MM.1S (cell line): ENCODE measurements at regions not wholly inside any gene's neighbourhood (a gene's known extent, or its start where the extent isn't known, plus 50 kb on each side); places are given as distances from the start of the nearest gene placed in this dataset.

Experiments
- DNase-seq: peaks from one replicate; pipeline ENCODE4 v3.0.0-alpha.2; 2015
- H2AFZ ChIP-seq: fragments of 300-600 bp; sonication (generic); 2 replicates; pipeline ENCODE4 v1.6.0; 2016; ENCODE audit warnings: antibody characterized with exemption, low read length
- H3F3A ChIP-seq: fragments of 300-600 bp; sonication (generic); 2 replicates; pipeline ENCODE4 v1.6.1; 2016; ENCODE audit warnings: mild to moderate bottlenecking, antibody characterized with exemption, low read length, moderate library complexity, mixed read lengths; ENCODE audit not compliant: insufficient read depth
- H3K27ac ChIP-seq: fragments of 300-600 bp; sonication (generic); 2 replicates; pipeline ENCODE4 v1.5.1; 2016; ENCODE audit warnings: mild to moderate bottlenecking, low read length
- H3K27me3 ChIP-seq: fragments of 300-600 bp; sonication (generic); replicated peaks from 2 replicates; pipeline ENCODE4 v1.6.0; 2016; ENCODE audit warnings: low read length; ENCODE audit not compliant: insufficient read depth
- H3K36me3 ChIP-seq: fragments of 300-600 bp; sonication (generic); replicated peaks from 2 replicates; pipeline ENCODE4 v1.6.1; 2016; ENCODE audit warnings: mild to moderate bottlenecking, low read length, mixed read lengths; ENCODE audit not compliant: insufficient read depth
- H3K4me1 ChIP-seq: fragments of 300-600 bp; sonication (generic); 2 replicates; pipeline ENCODE4 v1.6.1; 2016; ENCODE audit warnings: low read length, mixed read lengths
- H3K4me2 ChIP-seq: fragments of 300-600 bp; sonication (generic); 2 replicates; pipeline ENCODE4 v1.6.0; 2016; ENCODE audit warnings: low read depth, low read length
- H3K4me3 ChIP-seq: fragments of 300-600 bp; sonication (generic); 2 replicates; pipeline ENCODE4 v1.5.1; 2016; ENCODE audit warnings: low read length, mixed read lengths
- H3K79me2 ChIP-seq: fragments of 300-600 bp; sonication (generic); 2 replicates; pipeline ENCODE4 v1.6.1; 2016; ENCODE audit warnings: mixed run types, low read length, mixed read lengths
- H3K9ac ChIP-seq: fragments of 300-600 bp; sonication (generic); 2 replicates; pipeline ENCODE4 v1.6.1; 2016; ENCODE audit warnings: low read length, mixed read lengths
- H3K9me2 ChIP-seq: fragments of 300-600 bp; sonication (generic); replicated peaks from 2 replicates; pipeline ENCODE4 v1.6.1; 2016; ENCODE audit warnings: mild to moderate bottlenecking, low read length, mixed read lengths; ENCODE audit not compliant: insufficient read depth
- H3K9me3 ChIP-seq: fragments of 300-600 bp; sonication (generic); replicated peaks from 2 replicates; pipeline ENCODE4 v1.6.1; 2016; ENCODE audit warnings: mild to moderate bottlenecking, low read length, mixed read lengths; ENCODE audit not compliant: insufficient read depth
- H4K20me1 ChIP-seq: fragments of 300-600 bp; sonication (generic); 2 replicates; pipeline ENCODE4 v1.6.1; 2016; ENCODE audit warnings: mild to moderate bottlenecking, low read length, moderate library complexity, mixed read lengths; ENCODE audit not compliant: insufficient read depth
- EZH2 ChIP-seq: fragments of 300-600 bp; sonication (generic); optimal IDR thresholded peaks from 2 replicates; pipeline ENCODE3; 2017; ENCODE audit warnings: low read depth, mild to moderate bottlenecking, antibody characterized with exemption, low read length, mixed read lengths
- EZH2phosphoT487 ChIP-seq: fragments of 300-600 bp; sonication (generic); IDR thresholded peaks from 2 replicates; pipeline ENCODE4 v1.6.1; 2018; ENCODE audit warnings: antibody characterized with exemption, low read length
- TF ChIP-seq, protein P1 (sequence below): fragments of 300-600 bp; sonication (generic); IDR thresholded peaks from 2 replicates; pipeline ENCODE4 v1.5.1; 2016; ENCODE audit warnings: antibody characterized with exemption, low read length, mixed read lengths

DNA sequence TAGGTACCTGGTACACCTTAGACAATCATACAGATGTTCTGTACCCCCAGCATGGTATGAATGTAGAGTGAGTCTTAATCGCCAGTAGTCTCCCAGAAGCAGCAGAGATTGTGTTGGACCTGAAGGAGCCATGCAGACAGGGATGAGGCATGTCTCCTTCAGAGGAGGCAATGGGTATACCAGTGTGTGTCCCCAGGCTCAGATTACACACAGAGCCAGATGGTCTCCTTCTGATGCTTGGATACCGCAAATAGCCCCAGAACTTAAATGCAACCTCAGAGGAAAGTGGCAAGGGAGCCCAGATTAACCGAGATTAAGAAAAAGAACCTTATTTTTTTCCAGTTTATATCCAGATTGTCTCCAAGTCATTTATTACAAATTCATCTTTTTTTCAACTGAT lies 96.8 kb upstream of the C21orf91 start:
- TF ChIP-seq, protein P1, sequence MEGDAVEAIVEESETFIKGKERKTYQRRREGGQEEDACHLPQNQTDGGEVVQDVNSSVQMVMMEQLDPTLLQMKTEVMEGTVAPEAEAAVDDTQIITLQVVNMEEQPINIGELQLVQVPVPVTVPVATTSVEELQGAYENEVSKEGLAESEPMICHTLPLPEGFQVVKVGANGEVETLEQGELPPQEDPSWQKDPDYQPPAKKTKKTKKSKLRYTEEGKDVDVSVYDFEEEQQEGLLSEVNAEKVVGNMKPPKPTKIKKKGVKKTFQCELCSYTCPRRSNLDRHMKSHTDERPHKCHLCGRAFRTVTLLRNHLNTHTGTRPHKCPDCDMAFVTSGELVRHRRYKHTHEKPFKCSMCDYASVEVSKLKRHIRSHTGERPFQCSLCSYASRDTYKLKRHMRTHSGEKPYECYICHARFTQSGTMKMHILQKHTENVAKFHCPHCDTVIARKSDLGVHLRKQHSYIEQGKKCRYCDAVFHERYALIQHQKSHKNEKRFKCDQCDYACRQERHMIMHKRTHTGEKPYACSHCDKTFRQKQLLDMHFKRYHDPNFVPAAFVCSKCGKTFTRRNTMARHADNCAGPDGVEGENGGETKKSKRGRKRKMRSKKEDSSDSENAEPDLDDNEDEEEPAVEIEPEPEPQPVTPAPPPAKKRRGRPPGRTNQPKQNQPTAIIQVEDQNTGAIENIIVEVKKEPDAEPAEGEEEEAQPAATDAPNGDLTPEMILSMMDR, result no peak
- TF ChIP-seq EZH2phosphoT487 (no peak), EZH2 (no peak)
- Histone ChIP-seq H3K4me3 (no peak overlapping the region), H3K79me2 (no peaks in the 10 kb centered on the region), H3K9me3 (no peaks in the 10 kb centered on the region), H3K4me2 (no peak overlapping the region), H3K27me3 (no peaks in the 10 kb centered on the region), H3F3A (no peaks in the 10 kb centered on the region), H3K9ac (no peak overlapping the region), H3K27ac (no peak overlapping the region), H3K36me3 (no peaks in the 10 kb centered on the region), H4K20me1 (no peaks in the 10 kb centered on the region), H2AFZ (no peak overlapping the region), H3K9me2 (no peaks in the 10 kb centered on the region), H3K4me1 (no peaks in the 10 kb centered on the region)
- DNase-seq, result no peak

GRCh38 chr21:17911628-17912027 lies 92.5 kb upstream of the C21orf91 start:
- TF ChIP-seq EZH2 (no peak), EZH2phosphoT487 (no peak)
- TF ChIP-seq, protein P1, result no peak

GRCh38 chr21:17903929-17904639 lies 84.9 kb upstream of the C21orf91 start:
- no peak overlapping the region for H3K4me3 ChIP-seq
- H3K36me3 ChIP-seq, result no peaks in the 10 kb centered on the region
- H3K27me3 ChIP-seq, result no peaks in the 10 kb centered on the region
- H3K4me1 ChIP-seq, result no peaks in the 10 kb centered on the region
- no peak overlapping the region for H2AFZ ChIP-seq
- no peak overlapping the region for H3K4me2 ChIP-seq
- TF ChIP-seq EZH2phosphoT487 (no peak), EZH2 (no peak)
- TF ChIP-seq, protein P1, result no peak
- no peak overlapping the region for H3K9ac ChIP-seq
- H4K20me1 ChIP-seq, result no peaks in the 10 kb centered on the region
- no peaks in the 10 kb centered on the region for H3K9me3 ChIP-seq
- no peak for DNase-seq
- H3K27ac ChIP-seq, result no peak overlapping the region
- no peaks in the 10 kb centered on the region for H3K9me2 ChIP-seq
- H3F3A ChIP-seq, result no peaks in the 10 kb centered on the region
- H3K79me2 ChIP-seq, result no peaks in the 10 kb centered on the region

More at GRCh38 chr21:17911628-17912027, 92.5 kb upstream of the C21orf91 start:
- H3K4me3 ChIP-seq, result no peak overlapping the region
- H4K20me1 ChIP-seq, result no peaks in the 10 kb centered on the region
- no peaks in the 10 kb centered on the region for H3K9me2 ChIP-seq
- no peaks in the 10 kb centered on the region for H3K79me2 ChIP-seq
- no peak overlapping the region for H3K4me2 ChIP-seq
- no peaks in the 10 kb centered on the region for H3K27me3 ChIP-seq
- H3K4me1 ChIP-seq, result no peaks in the 10 kb centered on the region
- no peaks in the 10 kb centered on the region for H3F3A ChIP-seq
- H3K9ac ChIP-seq, result no peak overlapping the region
- no peak overlapping the region for H3K27ac ChIP-seq
- no peaks in the 10 kb centered on the region for H3K36me3 ChIP-seq
- H2AFZ ChIP-seq, result no peak overlapping the region
- no peak for DNase-seq
- H3K9me3 ChIP-seq, result no peaks in the 10 kb centered on the region
